Loucy (cell line): ENCODE measurements at regions not wholly inside any gene's neighbourhood (a gene's known extent, or its start where the extent isn't known, plus 50 kb on each side); places are given as distances from the start of the nearest gene placed in this dataset.
"Not testable (repeated sequence)": the region's sequence is repeated elsewhere in the genome, so short reads cannot be mapped to it uniquely, and the experiment has no call there.

Experiments used
- H2AFZ ChIP-seq: fragments of 200-600 bp; sonication (generic); 2 replicates; pipeline ENCODE4 v1.6.0; 2016; ENCODE audit warnings: antibody characterized with exemption, mild to moderate bottlenecking, low read length, moderate library complexity
- H3F3A ChIP-seq: fragments of 200-600 bp; 2 replicates; pipeline ENCODE4 v1.6.0; 2016; ENCODE audit warnings: antibody characterized with exemption, low read depth, mild to moderate bottlenecking
- H3K27me3 ChIP-seq: fragments of 200-600 bp; sonication (generic); 2 replicates; pipeline ENCODE4 v1.6.1; 2014; ENCODE audit warnings: low read length, mild to moderate bottlenecking; ENCODE audit not compliant: insufficient read depth, poor library complexity, severe bottlenecking
- H3K36me3 ChIP-seq: fragments of 200-600 bp; sonication (generic); 2 replicates; pipeline ENCODE4 v1.6.1; 2016; ENCODE audit warnings: low read length; ENCODE audit not compliant: insufficient read depth
- H3K4me1 ChIP-seq: fragments of 200-600 bp; sonication (generic); 2 replicates; pipeline ENCODE4 v1.5.1; 2014; ENCODE audit warnings: low read length, mild to moderate bottlenecking; ENCODE audit not compliant: insufficient read depth, poor library complexity, severe bottlenecking
- H3K4me2 ChIP-seq: fragments of 200-600 bp; sonication (generic); 2 replicates; pipeline ENCODE4 v1.6.0; 2014; ENCODE audit warnings: antibody characterized with exemption, low read length, low read depth, mild to moderate bottlenecking; ENCODE audit not compliant: poor library complexity, severe bottlenecking
- H3K4me3 ChIP-seq: fragments of 200-600 bp; sonication (generic); 2 replicates; pipeline ENCODE4 v1.5.1; 2014; ENCODE audit warnings: low read length, mild to moderate bottlenecking, mixed read lengths; ENCODE audit not compliant: poor library complexity, severe bottlenecking
- H3K79me2 ChIP-seq: fragments of 200-600 bp; sonication (generic); 2 replicates; pipeline ENCODE4 v1.6.1; 2014; ENCODE audit warnings: low read length; ENCODE audit not compliant: insufficient read depth
- H3K9ac ChIP-seq: fragments of 200-600 bp; sonication (generic); 2 replicates; pipeline ENCODE4 v1.6.0; 2014; ENCODE audit warnings: mild to moderate bottlenecking, low read depth, low read length, moderate library complexity; ENCODE audit not compliant: poor library complexity, severe bottlenecking
- H3K9me2 ChIP-seq: fragments of 200-600 bp; sonication (generic); replicated peaks from 2 replicates; pipeline ENCODE4 v1.6.1; 2016; ENCODE audit warnings: low read depth, low read length, mixed read lengths
- H3K9me3 ChIP-seq: fragments of 200-600 bp; sonication (generic); 2 replicates; pipeline ENCODE4 v1.6.1; 2014; ENCODE audit warnings: mild to moderate bottlenecking, antibody characterized with exemption, low read length, low read depth; ENCODE audit not compliant: insufficient read depth
- H4K20me1 ChIP-seq: fragments of 200-600 bp; sonication (generic); 2 replicates; pipeline ENCODE4 v1.6.0; 2014; ENCODE audit warnings: antibody characterized with exemption, low read length, mild to moderate bottlenecking; ENCODE audit not compliant: insufficient read depth, poor library complexity, severe bottlenecking
- EZH2phosphoT487 ChIP-seq: fragments of 200-600 bp; IDR thresholded peaks from 2 replicates; pipeline ENCODE4 v1.6.1; 2018; ENCODE audit warnings: antibody characterized with exemption, mild to moderate bottlenecking, moderate library complexity, borderline replicate concordance
- TF ChIP-seq, protein P1 (sequence below): fragments of 200-600 bp; sonication (generic); conservative IDR thresholded peaks from 2 replicates; pipeline ENCODE4 v1.5.1; 2014; ENCODE audit warnings: mild to moderate bottlenecking, antibody characterized with exemption, low read length

GRCh38 chr1:91604632-91605031, 104.0 kb downstream of the CDC7 start:
- Histone ChIP-seq H3K9ac (no peak overlapping the region), H3F3A (no peaks in the 10 kb centered on the region), H3K4me2 (no peak overlapping the region), H3K79me2 (no peaks in the 10 kb centered on the region), H4K20me1 (no peaks in the 10 kb centered on the region), H3K27me3 (no peaks in the 10 kb centered on the region), H3K9me3 (no peaks in the 10 kb centered on the region), H3K4me3 (no peak overlapping the region), H2AFZ (no peak overlapping the region), H3K4me1 (no peaks in the 10 kb centered on the region), H3K9me2 (no peaks in the 10 kb centered on the region), H3K36me3 (no peaks in the 10 kb centered on the region)
- no peak for TF ChIP-seq EZH2phosphoT487
- TF ChIP-seq, protein P1, sequence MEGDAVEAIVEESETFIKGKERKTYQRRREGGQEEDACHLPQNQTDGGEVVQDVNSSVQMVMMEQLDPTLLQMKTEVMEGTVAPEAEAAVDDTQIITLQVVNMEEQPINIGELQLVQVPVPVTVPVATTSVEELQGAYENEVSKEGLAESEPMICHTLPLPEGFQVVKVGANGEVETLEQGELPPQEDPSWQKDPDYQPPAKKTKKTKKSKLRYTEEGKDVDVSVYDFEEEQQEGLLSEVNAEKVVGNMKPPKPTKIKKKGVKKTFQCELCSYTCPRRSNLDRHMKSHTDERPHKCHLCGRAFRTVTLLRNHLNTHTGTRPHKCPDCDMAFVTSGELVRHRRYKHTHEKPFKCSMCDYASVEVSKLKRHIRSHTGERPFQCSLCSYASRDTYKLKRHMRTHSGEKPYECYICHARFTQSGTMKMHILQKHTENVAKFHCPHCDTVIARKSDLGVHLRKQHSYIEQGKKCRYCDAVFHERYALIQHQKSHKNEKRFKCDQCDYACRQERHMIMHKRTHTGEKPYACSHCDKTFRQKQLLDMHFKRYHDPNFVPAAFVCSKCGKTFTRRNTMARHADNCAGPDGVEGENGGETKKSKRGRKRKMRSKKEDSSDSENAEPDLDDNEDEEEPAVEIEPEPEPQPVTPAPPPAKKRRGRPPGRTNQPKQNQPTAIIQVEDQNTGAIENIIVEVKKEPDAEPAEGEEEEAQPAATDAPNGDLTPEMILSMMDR = no peak

DNA sequence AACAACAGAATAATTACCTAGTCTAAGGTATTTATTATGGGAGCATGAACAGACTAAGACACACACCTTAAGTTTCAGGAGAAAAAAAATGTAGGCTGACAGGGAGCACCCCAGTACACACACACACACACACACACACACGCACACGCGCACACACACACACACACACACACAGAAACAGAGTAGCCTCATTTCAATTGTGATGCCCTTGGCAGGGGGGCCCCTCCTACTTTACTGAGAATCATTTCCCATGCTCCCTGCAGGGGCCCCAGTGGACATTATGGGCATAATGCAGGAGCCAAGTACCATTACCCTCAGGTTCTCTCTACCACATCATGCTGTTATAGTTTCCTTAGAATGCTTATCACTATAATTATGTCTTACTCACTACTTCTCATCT, 104.9 kb downstream of the CDC7 start:
- Histone ChIP-seq H3K4me2 (no peak overlapping the region), H3K9me3 (no peaks in the 10 kb centered on the region), H3K36me3 (no peaks in the 10 kb centered on the region), H3K4me1 (no peaks in the 10 kb centered on the region), H3K79me2 (no peaks in the 10 kb centered on the region), H4K20me1 (no peaks in the 10 kb centered on the region), H3K9ac (no peak overlapping the region), H3K27me3 (no peaks in the 10 kb centered on the region), H3F3A (no peaks in the 10 kb centered on the region), H2AFZ (no peak overlapping the region), H3K4me3 (no peak overlapping the region), H3K9me2 (no peaks in the 10 kb centered on the region)
- TF ChIP-seq, protein P1 = no peak
- TF ChIP-seq EZH2phosphoT487 = no peak

- Histone ChIP-seq H3K9me3 (no peaks in the 10 kb centered on the region), H3F3A (no peaks in the 10 kb centered on the region), H4K20me1 (no peaks in the 10 kb centered on the region), H3K4me1 (no peaks in the 10 kb centered on the region), H3K27me3 (no peaks in the 10 kb centered on the region), H3K4me2 (no peak overlapping the region), H3K79me2 (no peaks in the 10 kb centered on the region), H2AFZ (no peak overlapping the region), H3K9me2 (no peaks in the 10 kb centered on the region), H3K9ac (no peak overlapping the region), H3K36me3 (no peaks in the 10 kb centered on the region), H3K4me3 (no peak overlapping the region)
- no peak for TF ChIP-seq EZH2phosphoT487
- TF ChIP-seq, protein P1 = no peak
Measured at GRCh38 chr1:91606546-91607078, 106.0 kb downstream of the CDC7 start.

GRCh38 chr1:91607686-91608085, 107.0 kb downstream of the CDC7 start:
- H3K4me2 ChIP-seq, H4K20me1 ChIP-seq, H3K4me1 ChIP-seq, H3K9me3 ChIP-seq, H3K27me3 ChIP-seq, H3K4me3 ChIP-seq, H2AFZ ChIP-seq, H3K79me2 ChIP-seq, H3F3A ChIP-seq, H3K9ac ChIP-seq, H3K9me2 ChIP-seq, H3K36me3 ChIP-seq: not testable (repeated sequence)
